ENCODE measurements at regions not wholly inside any gene's neighbourhood (a gene's known extent, or its start where the extent isn't known, plus 50 kb on each side); places are given as distances from the start of the nearest gene placed in this dataset.

- H3K36me3 ChIP-seq (ENCODE audit: control insufficient read depth, insufficient read depth, low read length), result peaks cover 8% of the 10 kb centered on the region
- TF ChIP-seq CTCF (IDR thresholded peaks at IDR 0.05; ENCODE audit: insufficient read depth, low read depth, low read length), result no peak
- H3K4me3 ChIP-seq (ENCODE audit: low read depth, low read length), result no peak overlapping the region
- ChIA-PET CTCF (interaction anchor here (2.6 kb wide), 1 partner anchor 12 kb away, joined by 8 read pairs; no protein-coding TSS in a partner anchor), POLR2A (no interaction called here)
- no peak for DNase-seq (ENCODE audit: low read depth)
- H3K27me3 ChIP-seq (ENCODE audit: control insufficient read depth, insufficient read depth, low read length), result no peaks in the 10 kb centered on the region
Observed at GRCh38 chr20:3318226-3318884, 79.4 kb upstream of the SLC4A11 start.

GRCh38 chr20:3316136-3316535, 77.1 kb upstream of the SLC4A11 start:
- no peak for DNase-seq (ENCODE audit: low read depth)
- CTCF ChIA-PET, result interaction anchor here (0.6 to 2.9 kb wide), 8 partner anchors 9 to 271 kb away, joined by 3 to 21 read pairs (median 6); no protein-coding TSS in a partner anchor
- H3K4me3 ChIP-seq (ENCODE audit: low read depth, low read length), result no peak overlapping the region
- peaks cover 2% of the 10 kb centered on the region for H3K36me3 ChIP-seq (ENCODE audit: control insufficient read depth, insufficient read depth, low read length)
- POLR2A ChIA-PET, result interaction anchor here (0.7 kb wide), 1 partner anchor 263 kb away, joined by 7 read pairs; no protein-coding TSS in a partner anchor
- no peaks in the 10 kb centered on the region for H3K27me3 ChIP-seq (ENCODE audit: control insufficient read depth, insufficient read depth, low read length)
- TF ChIP-seq CTCF (IDR thresholded peaks at IDR 0.05; ENCODE audit: insufficient read depth, low read depth, low read length), result no peak

- no peak overlapping the region for H3K4me3 ChIP-seq (ENCODE audit: low read depth, low read length)
- DNase-seq (ENCODE audit: low read depth), result no peak
- ChIA-PET POLR2A (no interaction called here), CTCF (interaction anchor here (1.0 to 2.9 kb wide), 6 partner anchors 10 to 97 kb away, joined by 3 to 21 read pairs (median 8); no protein-coding TSS in a partner anchor)
- H3K27me3 ChIP-seq (ENCODE audit: control insufficient read depth, insufficient read depth, low read length), result no peaks in the 10 kb centered on the region
- H3K36me3 ChIP-seq (ENCODE audit: control insufficient read depth, insufficient read depth, low read length), result peaks cover 2% of the 10 kb centered on the region
- no peak for TF ChIP-seq CTCF (IDR thresholded peaks at IDR 0.05; ENCODE audit: insufficient read depth, low read depth, low read length)
Observed at GRCh38 chr20:3315136-3315535, 76.1 kb upstream of the SLC4A11 start.

GRCh38 chr20:3314391-3314790, 75.4 kb upstream of the SLC4A11 start:
- no peaks in the 10 kb centered on the region for H3K27me3 ChIP-seq (ENCODE audit: control insufficient read depth, insufficient read depth, low read length)
- no peak for DNase-seq (ENCODE audit: low read depth)
- CTCF ChIA-PET, result interaction anchor here (1.0 to 1.5 kb wide), 3 partner anchors 16 to 96 kb away, joined by 3 to 7 read pairs (median 4); no protein-coding TSS in a partner anchor
- TF ChIP-seq CTCF (IDR thresholded peaks at IDR 0.05; ENCODE audit: insufficient read depth, low read depth, low read length), result no peak
- H3K36me3 ChIP-seq (ENCODE audit: control insufficient read depth, insufficient read depth, low read length), result peaks cover 2% of the 10 kb centered on the region
- H3K4me3 ChIP-seq (ENCODE audit: low read depth, low read length), result no peak overlapping the region
- POLR2A ChIA-PET, result no interaction called here

- Histone ChIP-seq H3K36me3 (ENCODE audit: control insufficient read depth, insufficient read depth, low read length) (peaks cover 2% of the 10 kb centered on the region), H3K27me3 (ENCODE audit: control insufficient read depth, insufficient read depth, low read length) (no peaks in the 10 kb centered on the region), H3K4me3 (ENCODE audit: low read depth, low read length) (no peak overlapping the region)
- TF ChIP-seq CTCF (IDR thresholded peaks at IDR 0.05; ENCODE audit: insufficient read depth, low read depth, low read length), result no peak
- ChIA-PET CTCF (no interaction called here), POLR2A (no interaction called here)
- DNase-seq (ENCODE audit: low read depth), result no peak
Observed at GRCh38 chr20:3313683-3314065, 74.7 kb upstream of the SLC4A11 start.
